ENCODE measurements at regions not wholly inside any gene's neighbourhood (a gene's known extent, or its start where the extent isn't known, plus 50 kb on each side); places are given as distances from the start of the nearest gene placed in this dataset.

GRCh38 chr13:33375421-33375820, 89.9 kb upstream of the STARD13 start:
- Histone ChIP-seq H3K4me3 (no peak overlapping the region), H3K4me2 (no peak overlapping the region), H3K27ac (no peak overlapping the region), H3K4me1 (no peaks in the 10 kb centered on the region), H3K9me3 (no peaks in the 10 kb centered on the region)
- CTCF ChIA-PET: no interaction called here
- POLR2A ChIA-PET: no interaction called here
- TF ChIP-seq CHD2 (IDR thresholded peaks at IDR 0.05; ENCODE audit: low read length, partially characterized antibody) (no peak), EHMT2 (IDR thresholded peaks at IDR 0.05; ENCODE audit: low read depth) (no peak), CTCF (IDR thresholded peaks at IDR 0.05) (no peak), RFX5 (IDR thresholded peaks at IDR 0.05) (no peak), CBX2 (IDR thresholded peaks at IDR 0.05; ENCODE audit: borderline replicate concordance, low read depth) (no peak), ELK1 (IDR thresholded peaks at IDR 0.05; ENCODE audit: low read depth, low read length) (no peak), MAX (IDR thresholded peaks at IDR 0.05) (no peak), MAFK (IDR thresholded peaks at IDR 0.05; ENCODE audit: partially characterized antibody) (no peak), HOXA7 (CRISPR knock-in tag; IDR thresholded peaks at IDR 0.05) (no peak), HEYL (CRISPR knock-in tag; IDR thresholded peaks at IDR 0.05) (no peak), NFE2L2 (conservative IDR thresholded peaks at IDR 0.05; ENCODE audit: low read length) (no peak)
- FAIRE-seq (no peak), DNase-seq (ENCODE audit: low read depth in 1 of 2, low spot score in 1 of 2) (no peak), ATAC-seq (no peak)
- WGBS (ENCODE audit: missing lambda C conversion rate): 0% methylated on average over 1 of the region's 1 CpG

- H3K4me3 ChIP-seq: no peak overlapping the region
- H3K4me2 ChIP-seq: no peak overlapping the region
- H3K27ac ChIP-seq: no peak overlapping the region
- CTCF ChIA-PET: no interaction called here
- FAIRE-seq (no peak), DNase-seq (ENCODE audit: low read depth in 1 of 2, low spot score in 1 of 2) (no peak), ATAC-seq (no peak)
- no peak for TF ChIP-seq ZFP36 (IDR thresholded peaks at IDR 0.05; ENCODE audit: borderline replicate concordance, partially characterized antibody)
- no peak for TF ChIP-seq PBX3 (IDR thresholded peaks at IDR 0.05)
- TF ChIP-seq CHD2 (IDR thresholded peaks at IDR 0.05; ENCODE audit: low read length, partially characterized antibody): no peak
- TF ChIP-seq RFX5 (IDR thresholded peaks at IDR 0.05): no peak
- TF ChIP-seq SREBF2 (IDR thresholded peaks at IDR 0.05): no peak
- TF ChIP-seq KDM5A (IDR thresholded peaks at IDR 0.05): no peak
- no peak for TF ChIP-seq JUN (IDR thresholded peaks at IDR 0.05)
- TF ChIP-seq CTCF (IDR thresholded peaks at IDR 0.05): no peak
- no peak for TF ChIP-seq MAX (IDR thresholded peaks at IDR 0.05)
- TF ChIP-seq ESRRA (IDR thresholded peaks at IDR 0.05; ENCODE audit: borderline replicate concordance, low read length): no peak
- TF ChIP-seq TFCP2L1 (CRISPR knock-in tag; IDR thresholded peaks at IDR 0.05): no peak
- TF ChIP-seq EHF (CRISPR knock-in tag; IDR thresholded peaks at IDR 0.05): no peak
- TF ChIP-seq BHLHE40 (IDR thresholded peaks at IDR 0.05; ENCODE audit: low read depth, low read length): no peak
- no peak for TF ChIP-seq EHMT2 (IDR thresholded peaks at IDR 0.05; ENCODE audit: low read depth)
- no peak for TF ChIP-seq FOSL2 (IDR thresholded peaks at IDR 0.05)
- no peak for TF ChIP-seq FOSL2 (CRISPR knock-in tag; IDR thresholded peaks at IDR 0.05)
- no peak for TF ChIP-seq FOXS1 (CRISPR knock-in tag; IDR thresholded peaks at IDR 0.05)
- TF ChIP-seq NPAS2 (CRISPR knock-in tag; IDR thresholded peaks at IDR 0.05; ENCODE audit: borderline replicate concordance): no peak
- no peak for TF ChIP-seq HOXB5 (CRISPR knock-in tag; IDR thresholded peaks at IDR 0.05)
- TF ChIP-seq MAFK (IDR thresholded peaks at IDR 0.05; ENCODE audit: partially characterized antibody): no peak
- no peaks in the 10 kb centered on the region for H3K4me1 ChIP-seq
- POLR2A ChIA-PET: no interaction called here
- no peaks in the 10 kb centered on the region for H3K9me3 ChIP-seq
- 92% methylated on average over 1 of the region's 1 CpG for WGBS (ENCODE audit: missing lambda C conversion rate)
Measured at GRCh38 chr13:33376212-33376611, 90.7 kb upstream of the STARD13 start.
